ENCODE measurements at regions not wholly inside any gene's neighbourhood (a gene's known extent, or its start where the extent isn't known, plus 50 kb on each side); places are given as distances from the start of the nearest gene placed in this dataset.

DNA sequence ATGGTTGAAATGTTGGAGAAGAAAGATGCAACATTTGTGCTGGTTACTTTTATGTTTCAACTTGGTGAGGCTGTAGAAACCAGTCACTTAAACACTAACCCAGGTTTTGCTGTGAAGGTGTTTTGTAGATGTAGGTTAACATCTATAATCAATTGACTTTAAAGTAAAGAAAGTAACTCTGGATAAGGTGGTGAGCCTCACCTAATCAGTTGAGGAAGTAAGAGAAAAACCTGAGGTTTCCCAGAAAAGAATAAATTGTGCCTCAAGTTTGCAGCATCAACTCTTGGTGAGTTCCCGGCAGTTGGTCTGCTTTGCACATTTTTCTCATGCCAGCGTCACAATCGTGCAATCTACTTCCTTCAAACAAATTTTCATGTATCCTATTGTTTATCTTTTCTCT is 673.4 kb downstream of the QKI start:
- Mint-ChIP-seq H3K27me3 (ENCODE audit: unreplicated experiment) (no peaks in the 10 kb centered on the region), H3K9me3 (ENCODE audit: unreplicated experiment) (no peaks in the 10 kb centered on the region), H3K36me3 (ENCODE audit: unreplicated experiment) (no peaks in the 10 kb centered on the region), H3K4me1 (ENCODE audit: unreplicated experiment) (peaks cover 11% of the 10 kb centered on the region), H3K4me3 (ENCODE audit: unreplicated experiment) (no peak overlapping the region), H3K27ac (ENCODE audit: unreplicated experiment) (no peak overlapping the region)
- DNase-seq (ENCODE audit: extremely low spot score, unreplicated experiment) = no peak
- TF ChIP-seq CTCF (IDR thresholded peaks at IDR 0.05) = no peak

DNA sequence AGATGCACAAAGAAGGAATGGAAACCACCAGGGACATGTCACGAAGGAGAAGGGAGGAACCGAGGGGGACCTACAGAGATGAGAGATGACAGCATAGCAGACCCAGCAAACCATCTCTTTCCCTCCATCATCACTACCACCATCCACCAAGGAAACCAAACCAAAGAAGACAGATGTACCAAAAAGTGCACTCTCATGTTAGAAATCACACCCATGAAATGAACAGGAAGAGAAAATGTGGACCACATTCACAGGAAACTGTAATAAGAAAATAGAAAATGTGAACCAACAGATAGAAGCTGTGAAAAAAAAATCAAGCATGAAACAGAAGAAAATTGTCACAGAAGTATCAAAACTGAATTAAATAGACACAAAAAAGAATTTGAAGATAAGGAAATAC is 672.7 kb downstream of the QKI start:
- TF ChIP-seq CTCF (IDR thresholded peaks at IDR 0.05) = no peak
- no peak overlapping the region for H3K4me3 Mint-ChIP-seq (ENCODE audit: unreplicated experiment)
- H3K4me1 Mint-ChIP-seq (ENCODE audit: unreplicated experiment) = peaks cover 11% of the 10 kb centered on the region
- no peaks in the 10 kb centered on the region for H3K27me3 Mint-ChIP-seq (ENCODE audit: unreplicated experiment)
- DNase-seq (ENCODE audit: extremely low spot score, unreplicated experiment) = no peak
- H3K9me3 Mint-ChIP-seq (ENCODE audit: unreplicated experiment) = no peaks in the 10 kb centered on the region
- no peaks in the 10 kb centered on the region for H3K36me3 Mint-ChIP-seq (ENCODE audit: unreplicated experiment)
- H3K27ac Mint-ChIP-seq (ENCODE audit: unreplicated experiment) = no peak overlapping the region

- Mint-ChIP-seq H3K36me3 (ENCODE audit: unreplicated experiment) (no peaks in the 10 kb centered on the region), H3K27me3 (ENCODE audit: unreplicated experiment) (no peaks in the 10 kb centered on the region), H3K4me1 (ENCODE audit: unreplicated experiment) (peaks cover 11% of the 10 kb centered on the region), H3K4me3 (ENCODE audit: unreplicated experiment) (no peak overlapping the region), H3K9me3 (ENCODE audit: unreplicated experiment) (no peaks in the 10 kb centered on the region), H3K27ac (ENCODE audit: unreplicated experiment) (peak overlapping the region; percentile 86)
- TF ChIP-seq CTCF (IDR thresholded peaks at IDR 0.05) = no peak
- no peak for DNase-seq (ENCODE audit: extremely low spot score, unreplicated experiment)
Measured at GRCh38 chr6:164086076-164086887, 671.8 kb downstream of the QKI start.

DNA sequence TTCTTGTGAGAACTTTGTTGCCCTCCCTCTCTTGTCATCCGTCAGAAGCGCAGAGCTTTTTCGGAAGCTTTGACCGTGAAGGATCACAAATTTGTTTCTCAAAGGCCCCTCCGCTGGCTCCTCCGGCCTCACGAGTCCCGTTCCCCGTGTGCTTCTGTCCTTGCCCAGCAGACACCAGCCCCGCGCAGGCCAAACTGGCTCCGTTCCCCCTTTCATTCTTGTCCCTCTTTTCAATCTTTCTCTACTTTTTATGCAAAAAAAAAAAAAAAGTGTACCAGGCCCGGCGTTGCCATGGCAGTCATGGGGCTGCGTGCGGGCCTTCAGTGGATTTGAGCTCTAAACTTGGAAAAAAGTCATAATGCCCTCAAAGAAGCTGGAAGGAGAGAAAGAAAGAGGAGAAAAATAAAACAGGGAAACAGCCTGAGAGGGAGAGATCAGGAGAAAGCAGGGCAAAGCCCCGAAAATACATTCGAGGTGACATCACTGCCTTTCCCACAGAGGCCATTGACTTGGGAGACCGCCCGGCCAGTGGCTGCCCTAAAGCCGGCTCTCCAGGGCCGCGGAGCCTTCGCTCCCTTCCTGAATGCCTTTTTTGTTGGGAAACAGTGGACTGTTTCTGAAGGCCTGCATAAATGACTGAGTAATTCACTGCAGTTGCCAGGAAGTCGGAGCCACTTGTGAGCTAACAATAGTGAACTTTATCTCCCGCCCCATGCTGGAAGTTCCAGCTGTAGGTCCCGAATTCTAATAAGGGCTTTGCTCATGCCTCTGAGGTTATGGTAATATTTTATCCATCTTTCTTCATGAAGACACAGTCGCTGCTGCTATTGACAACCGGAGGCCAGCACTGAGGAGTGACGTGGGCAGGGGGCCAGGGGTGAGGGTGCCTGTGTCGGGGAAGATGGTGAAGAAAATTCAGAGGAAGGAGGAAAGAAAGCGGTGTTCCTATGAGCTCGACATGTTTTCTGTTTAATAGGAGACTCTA is 670.9 kb downstream of the QKI start:
- Mint-ChIP-seq H3K4me1 (ENCODE audit: unreplicated experiment) (peaks cover 11% of the 10 kb centered on the region), H3K27me3 (ENCODE audit: unreplicated experiment) (no peaks in the 10 kb centered on the region), H3K27ac (ENCODE audit: unreplicated experiment) (peak overlapping the region; percentile 86), H3K4me3 (ENCODE audit: unreplicated experiment) (peak overlapping the region; percentile 19), H3K9me3 (ENCODE audit: unreplicated experiment) (no peaks in the 10 kb centered on the region), H3K36me3 (ENCODE audit: unreplicated experiment) (no peaks in the 10 kb centered on the region)
- no peak for DNase-seq (ENCODE audit: extremely low spot score, unreplicated experiment)
- TF ChIP-seq CTCF (IDR thresholded peaks at IDR 0.05) = no peak

- no peak overlapping the region for H3K27ac Mint-ChIP-seq (ENCODE audit: unreplicated experiment)
- no peaks in the 10 kb centered on the region for H3K36me3 Mint-ChIP-seq (ENCODE audit: unreplicated experiment)
- H3K9me3 Mint-ChIP-seq (ENCODE audit: unreplicated experiment) = no peaks in the 10 kb centered on the region
- H3K27me3 Mint-ChIP-seq (ENCODE audit: unreplicated experiment) = no peaks in the 10 kb centered on the region
- TF ChIP-seq CTCF (IDR thresholded peaks at IDR 0.05) = no peak
- no peak for DNase-seq (ENCODE audit: extremely low spot score, unreplicated experiment)
- H3K4me1 Mint-ChIP-seq (ENCODE audit: unreplicated experiment) = no peaks in the 10 kb centered on the region
- H3K4me3 Mint-ChIP-seq (ENCODE audit: unreplicated experiment) = no peak overlapping the region
Measured at GRCh38 chr6:164079275-164079600, 664.7 kb downstream of the QKI start.
